Suprapubic skin (tissue), 4 donors: ENCODE measurements at regions not wholly inside any gene's neighbourhood (a gene's known extent, or its start where the extent isn't known, plus 50 kb on each side); places are given as distances from the start of the nearest gene placed in this dataset.
"Not testable (repeated sequence)": the region's sequence is repeated elsewhere in the genome, so short reads cannot be mapped to it uniquely, and the experiment has no call there.

Source experiments
- DNase-seq, 2 donors: peaks; one replicate each; pipeline ENCODE4 v3.0.0-alpha.2; 2019; ENCODE audit warnings: low spot score in 2 of 2
- H3K27ac ChIP-seq: fragments of 200-600 bp; sonication (generic); one replicate; pipeline ENCODE4 v1.5.1; 2019
- H3K27me3 ChIP-seq: fragments of 200-600 bp; sonication (generic); one replicate; pipeline ENCODE4 v1.5.1; 2019
- H3K36me3 ChIP-seq: fragments of 200-600 bp; sonication (generic); one replicate; pipeline ENCODE4 v1.5.1; 2019
- H3K4me1 ChIP-seq: fragments of 200-600 bp; sonication (generic); one replicate; pipeline ENCODE4 v1.5.1; 2019
- H3K4me3 ChIP-seq: fragments of 200-600 bp; sonication (generic); one replicate; pipeline ENCODE4 v1.5.1; 2019; ENCODE audit warnings: mild to moderate bottlenecking
- H3K9me3 ChIP-seq: fragments of 200-600 bp; sonication (generic); one replicate; pipeline ENCODE4 v1.5.1; 2019
- EP300 ChIP-seq: sonication (generic); formaldehyde crosslinking; IDR thresholded peaks from one replicate; pipeline ENCODE4 v1.6.1; 2017; ENCODE audit warnings: antibody characterized with exemption
- POLR2A ChIP-seq, 2 donors: fragments of 450-650 bp; IDR thresholded peaks; one replicate each; pipeline ENCODE4 v1.6.1; 2017; ENCODE audit warnings: antibody characterized with exemption in 2 of 2, mild to moderate bottlenecking in 2 of 2, moderate library complexity in 2 of 2
- POLR2AphosphoS5 ChIP-seq, 3 donors: sonication (generic); formaldehyde crosslinking; IDR thresholded peaks; one replicate each; pipeline ENCODE4 v1.6.1; 2017; ENCODE audit warnings: antibody characterized with exemption in 3 of 3
- WGBS: methylation state at CpG from one replicate; pipeline ENCODE4 v1.1.5; 2018; 5-methylcytosine and 5-hydroxymethylcytosine counted together
- TF ChIP-seq, protein P1 (sequence below), 2 donors: fragments of 200-600 bp in 1 of 2; fragments of 450-650 bp in 1 of 2; sonication (generic) in 1 of 2; IDR thresholded peaks; one replicate each; pipeline ENCODE4 v1.5.1; 2016 to 2019; ENCODE audit warnings: antibody characterized with exemption in 2 of 2, mild to moderate bottlenecking in 1 of 2, moderate library complexity in 1 of 2

DNA sequence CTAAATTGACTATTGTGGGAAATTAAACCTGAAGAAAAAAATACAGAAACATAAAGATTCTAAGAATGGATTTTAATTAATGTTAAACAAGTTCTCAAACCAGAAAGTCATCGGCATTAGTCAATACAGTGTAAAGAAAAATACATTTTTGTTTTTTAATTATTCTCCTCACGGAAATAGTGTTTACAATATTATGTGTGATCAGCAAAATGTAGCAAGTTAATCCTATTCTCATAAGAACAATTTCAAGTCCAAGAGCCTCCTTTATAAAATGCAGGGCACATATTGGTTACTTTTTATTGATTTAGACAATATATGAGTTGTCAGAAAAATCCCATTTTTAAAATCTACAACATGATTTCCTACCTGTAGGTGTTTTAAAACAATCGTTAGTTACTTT, 158.0 kb upstream of the MGAT4C start:
- Histone ChIP-seq H3K4me1 (no peaks in the 10 kb centered on the region), H3K36me3 (no peaks in the 10 kb centered on the region), H3K4me3 (no peak overlapping the region), H3K27ac (no peak overlapping the region), H3K9me3 (peaks cover 7% of the 10 kb centered on the region), H3K27me3 (no peaks in the 10 kb centered on the region)
- DNase-seq, result no peak
- TF ChIP-seq POLR2A (IDR thresholded peaks at IDR 0.05) (no peak), POLR2AphosphoS5 (IDR thresholded peaks at IDR 0.05) (no peak), EP300 (no peak)
- TF ChIP-seq, protein P1, sequence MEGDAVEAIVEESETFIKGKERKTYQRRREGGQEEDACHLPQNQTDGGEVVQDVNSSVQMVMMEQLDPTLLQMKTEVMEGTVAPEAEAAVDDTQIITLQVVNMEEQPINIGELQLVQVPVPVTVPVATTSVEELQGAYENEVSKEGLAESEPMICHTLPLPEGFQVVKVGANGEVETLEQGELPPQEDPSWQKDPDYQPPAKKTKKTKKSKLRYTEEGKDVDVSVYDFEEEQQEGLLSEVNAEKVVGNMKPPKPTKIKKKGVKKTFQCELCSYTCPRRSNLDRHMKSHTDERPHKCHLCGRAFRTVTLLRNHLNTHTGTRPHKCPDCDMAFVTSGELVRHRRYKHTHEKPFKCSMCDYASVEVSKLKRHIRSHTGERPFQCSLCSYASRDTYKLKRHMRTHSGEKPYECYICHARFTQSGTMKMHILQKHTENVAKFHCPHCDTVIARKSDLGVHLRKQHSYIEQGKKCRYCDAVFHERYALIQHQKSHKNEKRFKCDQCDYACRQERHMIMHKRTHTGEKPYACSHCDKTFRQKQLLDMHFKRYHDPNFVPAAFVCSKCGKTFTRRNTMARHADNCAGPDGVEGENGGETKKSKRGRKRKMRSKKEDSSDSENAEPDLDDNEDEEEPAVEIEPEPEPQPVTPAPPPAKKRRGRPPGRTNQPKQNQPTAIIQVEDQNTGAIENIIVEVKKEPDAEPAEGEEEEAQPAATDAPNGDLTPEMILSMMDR (IDR thresholded peaks at IDR 0.05), result no peak
- WGBS, result 89% methylated on average over 3 of the region's 3 CpGs

DNA sequence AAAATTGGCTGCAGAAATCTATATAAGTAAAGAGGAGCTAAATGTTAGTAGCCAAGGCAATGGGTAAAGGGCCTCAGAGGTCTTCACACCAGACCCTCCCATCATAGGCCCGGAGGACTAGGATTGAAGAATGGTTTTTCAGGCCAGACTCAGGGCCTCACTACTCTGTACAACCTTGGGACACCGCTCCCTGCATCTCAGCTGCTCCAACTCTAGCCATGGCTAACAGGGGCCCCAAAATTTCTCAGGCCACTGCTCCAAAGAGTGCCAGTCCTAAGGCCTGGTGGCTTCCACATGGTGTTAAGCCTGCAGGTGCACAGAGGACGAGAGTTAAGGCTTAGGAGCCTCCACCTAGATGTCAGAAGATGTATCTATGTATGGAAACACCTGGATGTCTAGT, 155.5 kb upstream of the MGAT4C start:
- H3K9me3 ChIP-seq, result peaks cover 7% of the 10 kb centered on the region
- no peaks in the 10 kb centered on the region for H3K36me3 ChIP-seq
- H3K27ac ChIP-seq, result no peak overlapping the region
- TF ChIP-seq POLR2A (IDR thresholded peaks at IDR 0.05), result no peak
- TF ChIP-seq, protein P1 (IDR thresholded peaks at IDR 0.05), result no peak
- no peak for TF ChIP-seq EP300
- no peak for TF ChIP-seq POLR2AphosphoS5 (IDR thresholded peaks at IDR 0.05)
- 56% methylated on average over 3 of the region's 3 CpGs for WGBS
- H3K27me3 ChIP-seq, result no peaks in the 10 kb centered on the region
- no peaks in the 10 kb centered on the region for H3K4me1 ChIP-seq
- no peak overlapping the region for H3K4me3 ChIP-seq
- no peak for DNase-seq

DNA sequence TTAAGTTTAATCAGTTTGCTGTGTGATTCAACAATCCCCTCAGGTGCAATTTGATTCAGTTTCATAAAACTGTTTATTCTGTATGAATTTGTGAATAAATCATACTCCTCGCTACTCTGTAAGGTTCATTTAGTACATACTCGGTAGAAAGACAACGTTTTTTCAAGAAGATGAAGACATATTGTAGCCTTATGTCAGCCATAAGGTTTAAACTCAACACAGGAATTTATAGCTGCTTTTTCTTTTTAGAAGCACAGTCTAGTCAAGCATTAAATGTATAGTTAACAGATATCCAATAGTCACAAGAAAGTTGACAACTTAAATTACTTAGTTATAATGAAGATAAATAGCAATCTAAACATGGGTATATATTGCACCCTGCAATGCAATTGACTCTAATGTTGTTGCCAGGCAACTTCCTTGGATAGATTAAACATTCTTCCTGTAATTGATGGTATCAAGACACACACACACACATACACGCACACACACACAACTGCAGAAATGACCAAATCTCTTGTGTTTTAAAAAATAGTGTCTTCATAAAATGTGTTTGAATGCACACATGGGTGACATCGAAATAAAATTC, 151.5 kb upstream of the MGAT4C start:
- Histone ChIP-seq H3K36me3 (no peaks in the 10 kb centered on the region), H3K4me1 (no peaks in the 10 kb centered on the region), H3K27ac (no peak overlapping the region), H3K4me3 (no peak overlapping the region), H3K9me3 (peaks cover 7% of the 10 kb centered on the region), H3K27me3 (no peaks in the 10 kb centered on the region)
- TF ChIP-seq POLR2A (IDR thresholded peaks at IDR 0.05), result no peak
- no peak for TF ChIP-seq EP300
- TF ChIP-seq POLR2AphosphoS5 (IDR thresholded peaks at IDR 0.05), result no peak
- DNase-seq, result no peak
- WGBS, result 60% methylated on average over 5 of the region's 5 CpGs

DNA sequence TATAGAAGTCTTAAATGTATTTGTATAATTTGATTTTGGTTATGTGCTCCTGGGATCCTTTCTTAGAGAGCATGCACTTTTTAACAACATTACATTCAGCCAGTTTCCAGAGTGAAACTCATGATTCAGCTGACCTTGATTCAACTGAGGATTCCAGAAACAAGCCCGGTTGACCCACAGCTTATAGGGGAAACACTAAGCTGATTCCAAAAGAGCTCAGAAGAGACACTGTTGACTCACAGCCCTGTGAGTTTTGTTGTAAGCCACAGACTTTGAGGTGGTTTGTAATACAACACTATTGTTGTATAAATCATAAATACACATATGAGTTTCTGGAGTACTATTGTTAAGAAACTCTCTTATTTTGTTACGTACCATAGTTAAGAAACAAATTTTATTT, 133.8 kb upstream of the MGAT4C start:
- TF ChIP-seq POLR2AphosphoS5 (IDR thresholded peaks at IDR 0.05), result no peak
- no peak for TF ChIP-seq POLR2A (IDR thresholded peaks at IDR 0.05)
- no peak for TF ChIP-seq EP300
- TF ChIP-seq, protein P1 (IDR thresholded peaks at IDR 0.05), result no peak
- no peaks in the 10 kb centered on the region for H3K36me3 ChIP-seq
- no peak overlapping the region for H3K27ac ChIP-seq
- DNase-seq, result no peak
- WGBS, result 93% methylated on average over 2 of the region's 2 CpGs
- H3K4me1 ChIP-seq, result no peaks in the 10 kb centered on the region
- H3K9me3 ChIP-seq, result no peaks in the 10 kb centered on the region
- no peaks in the 10 kb centered on the region for H3K27me3 ChIP-seq
- no peak overlapping the region for H3K4me3 ChIP-seq

DNA sequence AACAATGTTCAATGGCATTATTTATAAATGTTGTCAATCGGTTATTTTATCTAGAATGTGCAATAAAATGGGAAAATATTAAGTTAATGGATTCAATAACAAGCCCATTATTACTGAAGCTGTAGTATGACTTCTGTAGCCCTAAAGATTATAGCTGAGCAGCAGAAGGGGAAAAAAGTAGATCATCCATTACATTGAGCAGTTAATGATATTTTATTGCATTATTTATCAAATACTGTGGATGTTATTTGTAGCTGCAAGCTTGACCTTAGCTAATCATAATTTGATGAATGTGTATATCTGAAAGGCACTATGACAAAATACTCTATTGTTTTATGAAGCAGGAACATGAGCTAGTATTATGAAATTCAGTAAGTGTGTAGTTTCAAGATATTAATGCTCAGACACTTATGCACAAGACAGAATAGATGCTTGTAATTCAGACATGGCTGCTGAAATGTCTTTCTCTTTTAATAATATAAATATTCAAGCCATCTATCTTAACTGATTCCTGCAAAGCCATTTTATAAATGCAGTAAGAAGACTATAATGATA, 131.5 kb upstream of the MGAT4C start:
- WGBS, result 79% methylated on average over 1 of the region's 1 CpG
- Histone ChIP-seq H3K4me1 (no peaks in the 10 kb centered on the region), H3K4me3 (no peak overlapping the region), H3K27ac (no peak overlapping the region), H3K9me3 (no peaks in the 10 kb centered on the region), H3K27me3 (no peaks in the 10 kb centered on the region), H3K36me3 (no peaks in the 10 kb centered on the region)
- DNase-seq, result no peak
- no peak for TF ChIP-seq POLR2AphosphoS5 (IDR thresholded peaks at IDR 0.05)
- TF ChIP-seq EP300, result no peak
- TF ChIP-seq, protein P1 (IDR thresholded peaks at IDR 0.05), result no peak
- TF ChIP-seq POLR2A (IDR thresholded peaks at IDR 0.05), result no peak

DNA sequence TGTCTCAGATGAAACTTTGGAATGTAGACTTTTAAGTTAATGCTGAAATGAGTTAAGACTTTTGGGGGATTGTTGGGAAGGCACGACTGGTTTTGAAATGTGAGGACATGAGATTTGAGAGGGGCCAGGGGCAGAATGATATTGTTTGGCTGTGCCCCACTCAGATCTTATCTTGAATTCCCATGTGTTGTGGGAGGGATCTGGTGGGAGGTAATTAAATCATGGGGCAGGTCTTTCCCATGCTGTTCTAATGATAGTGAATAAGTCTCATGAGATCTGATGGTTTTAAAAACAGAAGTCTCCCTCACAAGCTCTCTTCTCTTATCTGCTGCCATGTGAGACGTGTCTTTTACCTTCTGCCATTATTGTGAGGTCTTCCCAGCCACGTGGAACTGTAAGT, 127.6 kb upstream of the MGAT4C start:
- DNase-seq, H3K9me3 ChIP-seq, H3K36me3 ChIP-seq, H3K27ac ChIP-seq, H3K4me1 ChIP-seq, H3K4me3 ChIP-seq, H3K27me3 ChIP-seq: not testable (repeated sequence)
- WGBS, result 63% methylated on average over 3 of the region's 3 CpGs
